Panc1 (cell line): ENCODE measurements at regions not wholly inside any gene's neighbourhood (a gene's known extent, or its start where the extent isn't known, plus 50 kb on each side); places are given as distances from the start of the nearest gene placed in this dataset.
A peak's percentile ranks its signal among the peaks of the same experiment; 100 is the strongest.

Experiments
- ATAC-seq: fragments of 200-7000 bp; cut with Tn5 transposase; 2 replicates; pipeline ENCODE4 v1.9.1; 2020; ENCODE audit warnings: mild to moderate bottlenecking, moderate library complexity
- BruUV-seq: library from RNA; stranded (reverse); fragments of 400-500 nt; replicated peaks from 2 replicates; lab custom pipeline; 2021; lab: Mats Ljungman, UMichigan
- CTCF ChIA-PET: fragments of 300-600 bp; sonication (Branson Sonifier 250); formaldehyde crosslinking; loops from one replicate; lab custom pipeline; 2022; ENCODE audit warnings: antibody characterized with exemption; lab: Charles Lee
- POLR2A ChIA-PET: fragments of 300-600 bp; sonication (Branson Sonifier 250); formaldehyde crosslinking; loops from one replicate; lab custom pipeline; 2022; ENCODE audit warnings: antibody characterized with exemption; lab: Charles Lee
- DNase-seq: peaks from one replicate; pipeline ENCODE4 v3.0.0-alpha.2; 2010; ENCODE audit warnings: low read depth, low spot score
- H3K27ac ChIP-seq: 2 replicates; pipeline ENCODE4 v1.5.1; 2011; ENCODE audit warnings: mild to moderate bottlenecking, low read length, inconsistent platforms
- H3K27me3 ChIP-seq: fragments of 200-500 bp; sonication (Bioruptor generic); 2 replicates; pipeline ENCODE4 v1.6.0; 2014; ENCODE audit warnings: low read length, inconsistent platforms; ENCODE audit not compliant: control insufficient read depth, insufficient read depth
- H3K36me3 ChIP-seq: fragments of 200-500 bp; sonication (Bioruptor generic); 2 replicates; pipeline ENCODE4 v1.5.1; 2014; ENCODE audit warnings: inconsistent platforms, mild to moderate bottlenecking, low read length, moderate library complexity; ENCODE audit not compliant: control insufficient read depth, insufficient read depth
- H3K4me1 ChIP-seq: 2 replicates; pipeline ENCODE4 v1.5.1; 2011; ENCODE audit warnings: inconsistent platforms, mild to moderate bottlenecking, low read length, moderate library complexity; ENCODE audit not compliant: control insufficient read depth, insufficient read depth
- H3K4me3 ChIP-seq, 2 experiments: 2 replicates each; pipeline ENCODE4 v1.5.1; 2011 to 2012; ENCODE audit warnings: low read depth in 2 of 2, low read length in 2 of 2, mild to moderate bottlenecking in 2 of 2, inconsistent platforms in 1 of 2, moderate library complexity in 1 of 2
- H3K9me3 ChIP-seq: fragments of 200-500 bp; sonication (Bioruptor generic); 2 replicates; pipeline ENCODE4 v1.5.1; 2014; ENCODE audit warnings: low read depth, mild to moderate bottlenecking, inconsistent platforms, low read length, moderate library complexity; ENCODE audit not compliant: control insufficient read depth, insufficient read depth
- CTCF ChIP-seq: fragments of 450-650 bp; IDR thresholded peaks from 2 replicates; pipeline ENCODE4 v1.5.1; 2017; ENCODE audit warnings: mild to moderate bottlenecking
- POLR2AphosphoS5 ChIP-seq: IDR thresholded peaks from 2 replicates; pipeline ENCODE4 v1.6.1; 2012; ENCODE audit warnings: mild to moderate bottlenecking, low read depth, low read length, moderate library complexity
- REST ChIP-seq, 2 experiments: IDR thresholded peaks; 2 replicates each; pipeline ENCODE4 v1.6.1; 2011 to 2012; ENCODE audit warnings: low read depth in 2 of 2, control low read depth in 1 of 2, low read length in 1 of 2, mild to moderate bottlenecking in 1 of 2, moderate library complexity in 1 of 2; ENCODE audit not compliant: insufficient read depth in 1 of 2
- SIN3A ChIP-seq: IDR thresholded peaks from 2 replicates; pipeline ENCODE4 v1.6.1; 2012; ENCODE audit warnings: low read depth, mild to moderate bottlenecking, low read length, moderate library complexity, borderline replicate concordance; ENCODE audit not compliant: insufficient read depth
- TCF7L2 ChIP-seq: IDR thresholded peaks from 2 replicates; pipeline ENCODE4 v1.6.1; 2011; ENCODE audit warnings: mild to moderate bottlenecking, low read depth, low read length, inconsistent platforms
- in situ Hi-C: cut with HindIII; loops from 2 replicates; pipeline ENCODE4 v1.10.0; 2016; ENCODE audit warnings: low sequenced_read_pairs, low pct_unique_long_range_greater_than_20kb
- intact Hi-C: fragments of 100-400 bp; cut with micrococcal nuclease; formaldehyde crosslinking; loops from one replicate; pipeline ENCODE4 v1.10.0; 2022; ENCODE audit not compliant: unreplicated experiment

- Histone ChIP-seq H3K27me3 (no peaks in the 10 kb centered on the region), H3K9me3 (no peaks in the 10 kb centered on the region), H3K27ac (no peak overlapping the region), H3K4me3 (no peak overlapping the region), H3K36me3 (no peaks in the 10 kb centered on the region), H3K4me1 (peaks cover 27% of the 10 kb centered on the region)
- DNase-seq (no peak), ATAC-seq (no peak)
- POLR2A ChIA-PET = no interaction called here
- TF ChIP-seq REST (IDR thresholded peaks at IDR 0.05; ENCODE audit: insufficient read depth in 1 of 2, low read depth in 2 of 2, low read length in 1 of 2) = no peak
- no peak for TF ChIP-seq TCF7L2
- TF ChIP-seq POLR2AphosphoS5 = no peak
- no peak for TF ChIP-seq CTCF
- TF ChIP-seq SIN3A = no peak
- no TSS peak for BruUV-seq
- in situ Hi-C loops = no loop called here
- CTCF ChIA-PET = no interaction called here
- intact Hi-C loops = no loop called here
Observed at GRCh38 chr5:173474881-173475287, 141.6 kb downstream of the BOD1 start.

- POLR2A ChIA-PET = no interaction called here
- H3K36me3 ChIP-seq = no peaks in the 10 kb centered on the region
- H3K27me3 ChIP-seq = no peaks in the 10 kb centered on the region
- BruUV-seq = no TSS peak
- CTCF ChIA-PET = no interaction called here
- peaks cover 27% of the 10 kb centered on the region for H3K4me1 ChIP-seq
- in situ Hi-C loops (no loop called here), intact Hi-C loops (no loop called here)
- no peak for DNase-seq
- H3K4me3 ChIP-seq = no peak overlapping the region
- ATAC-seq = no peak
- peak overlapping the region; percentile 79 for H3K27ac ChIP-seq
- no peaks in the 10 kb centered on the region for H3K9me3 ChIP-seq
- TF ChIP-seq SIN3A (no peak), TCF7L2 (no peak), REST (IDR thresholded peaks at IDR 0.05; ENCODE audit: insufficient read depth in 1 of 2, low read depth in 2 of 2, low read length in 1 of 2) (no peak), CTCF (no peak)
Observed at GRCh38 chr5:173473288-173473687, 143.2 kb downstream of the BOD1 start.
